Skin of body (tissue), 1 donor: ENCODE measurements at regions not wholly inside any gene's neighbourhood (a gene's known extent, or its start where the extent isn't known, plus 50 kb on each side); places are given as distances from the start of the nearest gene placed in this dataset.

Experiments used
- DNase-seq: peaks from one replicate; lab custom pipeline; 2025; lab: John Stamatoyannopoulos, UW

- no peak for DNase-seq
Measured at GRCh38 chr9:81119591-81119990, 569.8 kb downstream of the TLE1 start.

- no peak for DNase-seq
Measured at GRCh38 chr9:81118416-81118815, 570.9 kb downstream of the TLE1 start.

GRCh38 chr9:81116340-81117137 is 572.8 kb downstream of the TLE1 start:
- DNase-seq = no peak

- peak; percentile 31 for DNase-seq
Measured at GRCh38 chr9:81113453-81114124, 575.8 kb downstream of the TLE1 start.

- DNase-seq = no peak
Measured at GRCh38 chr9:81112627-81113452, 576.5 kb downstream of the TLE1 start.

GRCh38 chr9:81108821-81109220 is 580.5 kb downstream of the TLE1 start:
- no peak for DNase-seq

- DNase-seq = no peak
Measured at GRCh38 chr9:81108391-81108790, 581.0 kb downstream of the TLE1 start.

GRCh38 chr9:81103597-81104471 is 585.5 kb downstream of the TLE1 start:
- DNase-seq = no peak

GRCh38 chr9:81097131-81097847 is 592.1 kb downstream of the TLE1 start:
- no peak for DNase-seq

- no peak for DNase-seq
Measured at GRCh38 chr9:81096625-81097024, 592.7 kb downstream of the TLE1 start.

GRCh38 chr9:81092057-81092456 is 597.3 kb downstream of the TLE1 start:
- DNase-seq = no peak

GRCh38 chr9:81088341-81088740 is 601.0 kb downstream of the TLE1 start:
- DNase-seq = no peak

- no peak for DNase-seq
Measured at GRCh38 chr9:81086416-81086815, 602.9 kb downstream of the TLE1 start.

- DNase-seq = peak; percentile 22
Measured at GRCh38 chr9:81083854-81084512, 605.4 kb downstream of the TLE1 start.

- DNase-seq = no peak
Measured at GRCh38 chr9:81083067-81083466, 606.3 kb downstream of the TLE1 start.

- no peak for DNase-seq
Measured at GRCh38 chr9:81082221-81082620, 607.1 kb downstream of the TLE1 start.

- no peak for DNase-seq
Measured at GRCh38 chr9:81080900-81081299, 608.4 kb downstream of the TLE1 start.

- DNase-seq = no peak
Measured at GRCh38 chr9:81080185-81080584, 609.2 kb downstream of the TLE1 start.

- no peak for DNase-seq
Measured at GRCh38 chr9:81079055-81079454, 610.3 kb downstream of the TLE1 start.

- DNase-seq = no peak
Measured at GRCh38 chr9:81078555-81078954, 610.8 kb downstream of the TLE1 start.
